Colonic mucosa (tissue), 4 donors: ENCODE measurements at regions not wholly inside any gene's neighbourhood (a gene's known extent, or its start where the extent isn't known, plus 50 kb on each side); places are given as distances from the start of the nearest gene placed in this dataset.

ENCODE experiments used
- DNase-seq: peaks from one replicate; pipeline ENCODE4 v3.0.0-alpha.2; 2020
- H3K27ac ChIP-seq: fragments of 200-600 bp; one replicate; pipeline ENCODE4 v1.8.0; 2021
- H3K27me3 ChIP-seq: fragments of 200-600 bp; one replicate; pipeline ENCODE4 v1.8.0; 2021
- H3K36me3 ChIP-seq: fragments of 200-600 bp; one replicate; pipeline ENCODE4 v1.8.0; 2021
- H3K4me1 ChIP-seq: fragments of 200-600 bp; one replicate; pipeline ENCODE4 v1.8.0; 2021; ENCODE audit warnings: mild to moderate bottlenecking
- H3K4me3 ChIP-seq: fragments of 200-600 bp; one replicate; pipeline ENCODE4 v1.8.0; 2021
- H3K9ac ChIP-seq, 2 donors: one replicate each; pipeline ENCODE4 v1.7.0; 2013; ENCODE audit warnings: control low read depth in 2 of 2, low read depth in 2 of 2, low read length in 2 of 2
- H3K9me3 ChIP-seq: fragments of 200-600 bp; one replicate; pipeline ENCODE4 v1.8.0; 2021
- intact Hi-C: fragments of 100-400 bp; cut with DNase I; formaldehyde crosslinking; loops from one replicate; pipeline ENCODE4 v1.14.1; 2022
- TF ChIP-seq, protein P1 (sequence below): fragments of 200-600 bp; IDR thresholded peaks from one replicate; pipeline ENCODE4 v1.8.0; 2022; ENCODE audit warnings: antibody characterized with exemption, mild to moderate bottlenecking
- donor health status: healthy.
- donor health status: DM: no; HTN: no; CAD: no.
- donor health status: DM: no; HTN: no; CAD: no.

DNA sequence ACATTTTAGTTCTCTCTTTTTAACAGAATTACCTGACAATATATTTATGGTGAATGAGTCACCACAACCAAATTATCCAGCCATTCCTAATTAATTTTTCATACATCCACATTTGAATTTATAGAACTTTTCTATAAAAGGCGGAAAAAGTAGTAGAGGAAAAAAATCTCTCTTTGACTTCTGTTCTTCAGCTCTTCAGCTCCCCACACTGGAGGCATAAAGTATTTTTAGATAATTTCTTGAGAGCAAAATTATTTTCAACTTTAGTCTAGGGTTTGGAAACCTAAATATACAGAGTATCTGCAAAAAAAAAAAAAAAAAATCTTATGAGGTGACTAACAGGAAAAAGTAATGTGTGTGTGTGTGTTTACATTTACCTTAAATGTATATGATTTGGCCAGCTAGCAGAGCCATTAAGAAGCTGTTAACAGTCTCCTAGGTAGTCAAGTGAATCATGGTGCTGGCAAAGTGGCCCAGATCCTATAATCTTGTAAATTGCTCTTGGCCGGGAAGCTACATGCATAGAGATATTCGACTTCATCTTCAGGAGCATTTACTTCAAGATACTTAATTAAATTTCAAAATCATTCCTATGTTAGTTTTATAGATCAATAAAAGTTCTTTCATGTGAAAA, 383.1 kb upstream of the STEAP1 start:
- Histone ChIP-seq H3K27me3 (no peaks in the 10 kb centered on the region), H3K9me3 (no peaks in the 10 kb centered on the region), H3K4me1 (no peaks in the 10 kb centered on the region), H3K4me3 (no peak overlapping the region), H3K36me3 (no peaks in the 10 kb centered on the region), H3K9ac (no peak overlapping the region), H3K27ac (no peak overlapping the region)
- no peak for DNase-seq
- intact Hi-C loops: no loop called here
- TF ChIP-seq, protein P1, sequence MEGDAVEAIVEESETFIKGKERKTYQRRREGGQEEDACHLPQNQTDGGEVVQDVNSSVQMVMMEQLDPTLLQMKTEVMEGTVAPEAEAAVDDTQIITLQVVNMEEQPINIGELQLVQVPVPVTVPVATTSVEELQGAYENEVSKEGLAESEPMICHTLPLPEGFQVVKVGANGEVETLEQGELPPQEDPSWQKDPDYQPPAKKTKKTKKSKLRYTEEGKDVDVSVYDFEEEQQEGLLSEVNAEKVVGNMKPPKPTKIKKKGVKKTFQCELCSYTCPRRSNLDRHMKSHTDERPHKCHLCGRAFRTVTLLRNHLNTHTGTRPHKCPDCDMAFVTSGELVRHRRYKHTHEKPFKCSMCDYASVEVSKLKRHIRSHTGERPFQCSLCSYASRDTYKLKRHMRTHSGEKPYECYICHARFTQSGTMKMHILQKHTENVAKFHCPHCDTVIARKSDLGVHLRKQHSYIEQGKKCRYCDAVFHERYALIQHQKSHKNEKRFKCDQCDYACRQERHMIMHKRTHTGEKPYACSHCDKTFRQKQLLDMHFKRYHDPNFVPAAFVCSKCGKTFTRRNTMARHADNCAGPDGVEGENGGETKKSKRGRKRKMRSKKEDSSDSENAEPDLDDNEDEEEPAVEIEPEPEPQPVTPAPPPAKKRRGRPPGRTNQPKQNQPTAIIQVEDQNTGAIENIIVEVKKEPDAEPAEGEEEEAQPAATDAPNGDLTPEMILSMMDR: no peak

DNA sequence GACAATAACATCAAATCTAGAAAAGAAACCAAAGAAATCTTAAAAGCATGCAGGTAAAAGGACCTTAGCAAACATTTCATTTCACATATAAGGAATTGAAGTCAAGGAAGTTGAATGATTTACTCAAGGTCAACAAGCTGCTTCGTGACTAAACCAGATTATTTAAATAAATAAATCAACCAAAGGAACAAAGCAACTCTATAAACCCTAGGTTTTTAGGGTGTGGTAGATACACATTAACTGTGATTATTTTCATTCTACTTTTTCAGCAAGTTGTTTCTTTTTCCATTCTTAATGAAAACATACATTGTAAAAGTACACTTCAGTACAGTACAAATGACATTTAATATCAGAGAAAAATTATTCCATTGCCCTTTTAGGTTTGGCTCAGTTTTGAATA, 382.0 kb upstream of the STEAP1 start:
- Histone ChIP-seq H3K9ac (no peak overlapping the region), H3K4me3 (no peak overlapping the region), H3K27me3 (no peaks in the 10 kb centered on the region), H3K4me1 (no peaks in the 10 kb centered on the region), H3K27ac (no peak overlapping the region), H3K36me3 (no peaks in the 10 kb centered on the region), H3K9me3 (no peaks in the 10 kb centered on the region)
- TF ChIP-seq, protein P1: no peak
- DNase-seq: no peak
- intact Hi-C loops: no loop called here

DNA sequence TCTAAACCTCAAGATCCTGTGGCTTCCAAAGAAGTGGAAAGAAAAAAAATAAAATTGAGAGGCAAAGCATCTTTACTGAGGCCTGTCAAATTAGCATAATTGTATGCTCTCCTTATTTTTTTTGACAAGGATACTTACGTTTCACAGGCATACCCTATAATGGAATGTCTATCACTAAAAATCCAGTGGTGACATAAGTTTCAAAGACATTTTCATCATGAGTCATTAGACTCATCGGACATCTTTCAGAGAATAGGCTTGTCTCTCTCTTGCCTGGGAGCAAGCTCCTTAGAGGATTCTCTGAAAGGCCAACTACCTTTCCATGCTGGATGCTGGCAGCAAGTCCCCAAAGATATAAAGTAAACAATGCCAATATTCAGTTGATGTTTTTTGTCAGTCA, 380.7 kb upstream of the STEAP1 start:
- Histone ChIP-seq H3K4me1 (no peaks in the 10 kb centered on the region), H3K36me3 (no peaks in the 10 kb centered on the region), H3K27ac (no peak overlapping the region), H3K27me3 (no peaks in the 10 kb centered on the region), H3K9ac (no peak overlapping the region), H3K9me3 (no peaks in the 10 kb centered on the region), H3K4me3 (no peak overlapping the region)
- DNase-seq: no peak
- TF ChIP-seq, protein P1: no peak
- intact Hi-C loops: no loop called here

DNA sequence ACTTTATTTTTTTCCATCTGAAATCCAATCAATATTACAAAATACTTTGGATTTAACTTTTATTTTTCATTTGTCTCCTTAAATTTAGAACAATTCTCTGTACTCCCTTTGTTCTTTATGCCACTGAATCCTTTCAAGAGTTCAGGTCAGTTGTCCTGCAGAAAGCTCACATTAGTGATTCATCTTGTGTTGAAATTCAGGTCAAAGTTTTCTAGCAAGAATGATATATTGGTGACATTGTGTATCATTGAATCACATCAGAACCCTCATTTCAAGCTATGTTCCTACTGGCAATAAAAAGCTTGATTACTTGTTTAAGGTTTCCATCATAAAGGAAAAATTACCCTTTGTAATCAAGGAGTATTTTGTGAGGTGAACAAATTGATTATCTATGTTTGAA, 378.8 kb upstream of the STEAP1 start:
- H3K9me3 ChIP-seq: no peaks in the 10 kb centered on the region

DNA sequence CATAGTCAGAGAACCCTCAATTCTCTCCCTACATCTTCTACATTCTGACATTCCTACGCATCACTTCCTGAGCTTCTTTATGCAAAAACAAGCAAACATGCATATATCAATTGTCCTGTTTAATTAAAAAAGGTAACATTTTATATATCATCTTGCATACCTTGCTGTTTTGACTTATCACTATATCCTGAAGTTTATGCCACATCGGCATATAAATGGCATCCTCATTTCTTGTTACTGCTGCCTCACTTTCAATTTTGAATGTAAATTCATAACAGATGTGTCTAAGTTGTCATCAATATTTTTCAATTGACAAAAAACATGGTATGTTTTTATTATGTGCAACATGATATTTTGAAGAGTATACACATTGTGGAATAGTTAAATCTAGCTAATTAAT, 377.3 kb upstream of the STEAP1 start:
- intact Hi-C loops: no loop called here
- Histone ChIP-seq H3K27me3 (no peaks in the 10 kb centered on the region), H3K27ac (no peak overlapping the region), H3K36me3 (no peaks in the 10 kb centered on the region), H3K4me1 (no peaks in the 10 kb centered on the region), H3K9me3 (no peaks in the 10 kb centered on the region), H3K4me3 (no peak overlapping the region), H3K9ac (no peak overlapping the region)
- TF ChIP-seq, protein P1: no peak
- no peak for DNase-seq

More for the DNA sequence above, 378.8 kb upstream of the STEAP1 start:
- Histone ChIP-seq H3K27ac (no peak overlapping the region), H3K4me1 (no peaks in the 10 kb centered on the region), H3K36me3 (no peaks in the 10 kb centered on the region), H3K9ac (no peak overlapping the region), H3K4me3 (no peak overlapping the region), H3K27me3 (no peaks in the 10 kb centered on the region)
- intact Hi-C loops: no loop called here
- DNase-seq: no peak
- TF ChIP-seq, protein P1: no peak
